ENCODE measurements at regions not wholly inside any gene's neighbourhood (a gene's known extent, or its start where the extent isn't known, plus 50 kb on each side); places are given as distances from the start of the nearest gene placed in this dataset.

DNA sequence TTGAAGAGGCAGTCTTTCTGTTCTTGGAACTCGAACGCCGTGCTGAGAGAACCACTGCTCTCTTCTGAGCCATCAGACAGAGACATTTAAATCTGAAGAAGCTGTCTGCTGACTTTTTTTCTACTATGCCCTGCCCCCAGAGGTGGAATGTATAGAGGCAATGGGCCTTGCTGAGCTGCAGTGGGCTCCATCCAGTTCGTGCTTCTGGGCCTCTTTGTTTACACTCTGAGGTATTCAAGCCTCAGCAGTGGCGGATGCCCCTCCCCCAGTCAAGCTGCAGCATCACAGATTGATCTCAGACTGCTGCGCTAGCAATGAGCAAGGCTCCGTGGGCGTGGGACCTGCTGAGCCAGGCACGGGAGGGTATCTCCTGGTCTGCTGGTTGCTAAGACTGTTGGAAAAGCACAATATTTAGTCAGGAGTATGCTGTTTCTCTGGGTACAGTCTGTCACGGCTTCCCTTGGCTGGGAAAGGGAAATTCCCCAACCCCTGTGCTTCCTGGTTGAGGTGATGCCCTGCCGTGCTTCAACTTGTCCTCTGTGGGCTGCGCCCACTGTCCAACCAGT is 526.8 kb downstream of the CD109 start:
- TF ChIP-seq TAF1 (IDR thresholded peaks at IDR 0.05; ENCODE audit: low read depth) (no peak), EZH2 (IDR thresholded peaks at IDR 0.05; ENCODE audit: borderline replicate concordance, insufficient read depth, low read length, poor library complexity, severe bottlenecking) (no peak), RAD21 (conservative IDR thresholded peaks at IDR 0.05) (no peak), MXI1 (conservative IDR thresholded peaks at IDR 0.05; ENCODE audit: poor library complexity, severe bottlenecking) (no peak), SMC3 (conservative IDR thresholded peaks at IDR 0.05; ENCODE audit: poor library complexity) (no peak)
- TF ChIP-seq, protein P1, sequence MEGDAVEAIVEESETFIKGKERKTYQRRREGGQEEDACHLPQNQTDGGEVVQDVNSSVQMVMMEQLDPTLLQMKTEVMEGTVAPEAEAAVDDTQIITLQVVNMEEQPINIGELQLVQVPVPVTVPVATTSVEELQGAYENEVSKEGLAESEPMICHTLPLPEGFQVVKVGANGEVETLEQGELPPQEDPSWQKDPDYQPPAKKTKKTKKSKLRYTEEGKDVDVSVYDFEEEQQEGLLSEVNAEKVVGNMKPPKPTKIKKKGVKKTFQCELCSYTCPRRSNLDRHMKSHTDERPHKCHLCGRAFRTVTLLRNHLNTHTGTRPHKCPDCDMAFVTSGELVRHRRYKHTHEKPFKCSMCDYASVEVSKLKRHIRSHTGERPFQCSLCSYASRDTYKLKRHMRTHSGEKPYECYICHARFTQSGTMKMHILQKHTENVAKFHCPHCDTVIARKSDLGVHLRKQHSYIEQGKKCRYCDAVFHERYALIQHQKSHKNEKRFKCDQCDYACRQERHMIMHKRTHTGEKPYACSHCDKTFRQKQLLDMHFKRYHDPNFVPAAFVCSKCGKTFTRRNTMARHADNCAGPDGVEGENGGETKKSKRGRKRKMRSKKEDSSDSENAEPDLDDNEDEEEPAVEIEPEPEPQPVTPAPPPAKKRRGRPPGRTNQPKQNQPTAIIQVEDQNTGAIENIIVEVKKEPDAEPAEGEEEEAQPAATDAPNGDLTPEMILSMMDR (IDR thresholded peaks at IDR 0.05; ENCODE audit: poor library complexity, severe bottlenecking) = no peak
- TF ChIP-seq, protein P2, sequence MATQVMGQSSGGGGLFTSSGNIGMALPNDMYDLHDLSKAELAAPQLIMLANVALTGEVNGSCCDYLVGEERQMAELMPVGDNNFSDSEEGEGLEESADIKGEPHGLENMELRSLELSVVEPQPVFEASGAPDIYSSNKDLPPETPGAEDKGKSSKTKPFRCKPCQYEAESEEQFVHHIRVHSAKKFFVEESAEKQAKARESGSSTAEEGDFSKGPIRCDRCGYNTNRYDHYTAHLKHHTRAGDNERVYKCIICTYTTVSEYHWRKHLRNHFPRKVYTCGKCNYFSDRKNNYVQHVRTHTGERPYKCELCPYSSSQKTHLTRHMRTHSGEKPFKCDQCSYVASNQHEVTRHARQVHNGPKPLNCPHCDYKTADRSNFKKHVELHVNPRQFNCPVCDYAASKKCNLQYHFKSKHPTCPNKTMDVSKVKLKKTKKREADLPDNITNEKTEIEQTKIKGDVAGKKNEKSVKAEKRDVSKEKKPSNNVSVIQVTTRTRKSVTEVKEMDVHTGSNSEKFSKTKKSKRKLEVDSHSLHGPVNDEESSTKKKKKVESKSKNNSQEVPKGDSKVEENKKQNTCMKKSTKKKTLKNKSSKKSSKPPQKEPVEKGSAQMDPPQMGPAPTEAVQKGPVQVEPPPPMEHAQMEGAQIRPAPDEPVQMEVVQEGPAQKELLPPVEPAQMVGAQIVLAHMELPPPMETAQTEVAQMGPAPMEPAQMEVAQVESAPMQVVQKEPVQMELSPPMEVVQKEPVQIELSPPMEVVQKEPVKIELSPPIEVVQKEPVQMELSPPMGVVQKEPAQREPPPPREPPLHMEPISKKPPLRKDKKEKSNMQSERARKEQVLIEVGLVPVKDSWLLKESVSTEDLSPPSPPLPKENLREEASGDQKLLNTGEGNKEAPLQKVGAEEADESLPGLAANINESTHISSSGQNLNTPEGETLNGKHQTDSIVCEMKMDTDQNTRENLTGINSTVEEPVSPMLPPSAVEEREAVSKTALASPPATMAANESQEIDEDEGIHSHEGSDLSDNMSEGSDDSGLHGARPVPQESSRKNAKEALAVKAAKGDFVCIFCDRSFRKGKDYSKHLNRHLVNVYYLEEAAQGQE (IDR thresholded peaks at IDR 0.05; ENCODE audit: borderline replicate concordance) = no peak

Measured in neural cell (in vitro differentiated cells).